ENCODE measurements at regions not wholly inside any gene's neighbourhood (a gene's known extent, or its start where the extent isn't known, plus 50 kb on each side); places are given as distances from the start of the nearest gene placed in this dataset.

- TF ChIP-seq CTCF (IDR thresholded peaks at IDR 0.05 in 2 of 3, conservative IDR thresholded peaks at IDR 0.05 in 1 of 3; ENCODE audit: borderline replicate concordance in 1 of 3, insufficient read depth in 1 of 3, low read depth in 2 of 3, low read length in 2 of 3) (no peak), POLR2A (IDR thresholded peaks at IDR 0.05; ENCODE audit: borderline replicate concordance, extremely low read depth, insufficient read depth, insufficient read length) (no peak), CEBPB (IDR thresholded peaks at IDR 0.05; ENCODE audit: low read depth) (no peak), SIN3A (IDR thresholded peaks at IDR 0.05; ENCODE audit: low read depth) (no peak), SP1 (IDR thresholded peaks at IDR 0.05; ENCODE audit: low read depth) (no peak), ATF3 (IDR thresholded peaks at IDR 0.05) (no peak)
Observed at GRCh38 chr2:6294791-6295190, 570.9 kb downstream of the CMPK2 start.

Data from HCT116 (cell line).